Suprapubic skin (tissue), 4 donors: ENCODE measurements at regions not wholly inside any gene's neighbourhood (a gene's known extent, or its start where the extent isn't known, plus 50 kb on each side); places are given as distances from the start of the nearest gene placed in this dataset.

Source experiments
- CTCF ChIP-seq, 2 donors: fragments of 200-600 bp in 1 of 2; fragments of 450-650 bp in 1 of 2; sonication (generic) in 1 of 2; IDR thresholded peaks; one replicate each; pipeline ENCODE4 v1.5.1; 2016 to 2019; ENCODE audit warnings: antibody characterized with exemption in 2 of 2, mild to moderate bottlenecking in 1 of 2, moderate library complexity in 1 of 2
- EP300 ChIP-seq: sonication (generic); formaldehyde crosslinking; IDR thresholded peaks from one replicate; pipeline ENCODE4 v1.6.1; 2017; ENCODE audit warnings: antibody characterized with exemption
- POLR2A ChIP-seq, 2 donors: fragments of 450-650 bp; IDR thresholded peaks; one replicate each; pipeline ENCODE4 v1.6.1; 2017; ENCODE audit warnings: antibody characterized with exemption in 2 of 2, mild to moderate bottlenecking in 2 of 2, moderate library complexity in 2 of 2
- POLR2AphosphoS5 ChIP-seq, 3 donors: sonication (generic); formaldehyde crosslinking; IDR thresholded peaks; one replicate each; pipeline ENCODE4 v1.6.1; 2017; ENCODE audit warnings: antibody characterized with exemption in 3 of 3

- no peak for TF ChIP-seq POLR2AphosphoS5 (IDR thresholded peaks at IDR 0.05)
- no peak for TF ChIP-seq CTCF (IDR thresholded peaks at IDR 0.05)
- TF ChIP-seq POLR2A (IDR thresholded peaks at IDR 0.05): no peak
- TF ChIP-seq EP300: no peak
These were observed 101.4 kb upstream of the UMPS start for GRCh38 chr3:124628863-124629262.
